ENCODE measurements at regions not wholly inside any gene's neighbourhood (a gene's known extent, or its start where the extent isn't known, plus 50 kb on each side); places are given as distances from the start of the nearest gene placed in this dataset.

GRCh38 chr5:77144837-77145139 is 57.7 kb upstream of the ZBED3 start:
- H3K27ac ChIP-seq = no peak overlapping the region
- TF ChIP-seq CTCF (conservative IDR thresholded peaks at IDR 0.05) (peak; percentile 62), ZFX (IDR thresholded peaks at IDR 0.05) (no peak)

- TF ChIP-seq ZFX (IDR thresholded peaks at IDR 0.05) (no peak), CTCF (conservative IDR thresholded peaks at IDR 0.05) (peak; percentile 96)
- no peak overlapping the region for H3K27ac ChIP-seq
Measured at GRCh38 chr5:77143998-77144836, 57.1 kb upstream of the ZBED3 start.

DNA sequence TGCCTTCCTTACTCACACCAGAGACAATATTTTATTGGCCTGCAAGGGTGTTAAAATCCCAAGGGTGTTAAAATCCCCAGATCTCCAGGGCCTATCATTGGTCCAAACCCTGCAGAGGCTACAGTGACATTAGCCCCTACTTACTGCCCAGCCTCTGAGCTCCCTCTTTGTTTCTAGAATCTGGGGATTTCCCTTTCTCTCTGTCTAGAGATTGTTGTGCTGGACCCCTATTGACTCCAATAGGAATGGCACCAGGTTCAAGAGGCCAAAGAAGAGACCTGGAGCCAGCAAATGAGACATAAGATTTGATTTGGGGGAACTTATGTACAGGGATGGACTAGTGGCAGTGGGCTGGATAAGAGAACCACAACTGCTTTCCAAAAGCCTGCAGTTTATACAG is 53.3 kb upstream of the ZBED3 start:
- no peak overlapping the region for H3K27ac ChIP-seq
- TF ChIP-seq CTCF (conservative IDR thresholded peaks at IDR 0.05) = no peak
- TF ChIP-seq ZFX (IDR thresholded peaks at IDR 0.05) = no peak

DNA sequence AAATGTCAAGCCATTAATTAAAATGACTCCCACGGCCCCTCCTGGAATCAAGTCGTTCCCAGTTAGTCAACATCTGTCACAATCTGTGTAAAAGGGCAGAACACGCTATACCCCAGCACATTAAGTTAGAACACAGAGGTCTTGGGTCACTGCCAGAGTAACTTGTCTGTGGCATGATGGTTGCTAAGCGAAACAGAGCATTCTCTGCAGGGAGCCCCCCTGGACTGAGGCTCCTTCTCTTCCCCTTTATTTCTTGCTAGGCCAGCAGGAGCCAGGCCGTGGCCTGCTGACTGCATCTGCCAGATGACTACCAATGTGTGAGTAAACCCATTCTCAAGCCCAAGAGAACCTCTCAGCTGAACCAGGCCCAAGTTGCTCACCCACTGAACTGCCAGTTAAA is 51.9 kb upstream of the ZBED3 start:
- H3K27ac ChIP-seq = peak overlapping the region; percentile 23; the same call in 1 of the 2 replicates
- TF ChIP-seq ZFX (IDR thresholded peaks at IDR 0.05) (no peak), CTCF (conservative IDR thresholded peaks at IDR 0.05) (no peak)
